ENCODE measurements at regions not wholly inside any gene's neighbourhood (a gene's known extent, or its start where the extent isn't known, plus 50 kb on each side); places are given as distances from the start of the nearest gene placed in this dataset.

DNA sequence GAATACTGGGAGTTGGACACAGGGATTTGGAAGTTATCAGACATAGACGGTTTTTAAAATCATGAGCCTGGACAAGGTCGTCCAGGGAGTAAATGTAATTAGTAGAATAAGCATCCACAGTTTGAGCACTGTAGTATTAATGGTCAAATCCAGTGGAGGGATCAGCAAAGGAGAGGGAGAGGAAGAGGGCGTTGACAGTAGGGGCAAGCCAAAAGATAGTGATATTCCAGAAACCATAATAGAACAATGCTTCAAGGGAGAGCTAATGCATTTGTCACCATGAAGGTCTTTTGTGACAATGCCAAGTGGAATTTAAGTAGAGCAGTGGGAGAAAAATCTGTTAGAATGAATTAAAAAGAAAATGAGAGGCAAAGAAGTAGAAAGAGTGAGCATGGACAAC, 68.9 kb upstream of the SLC5A12 start:
- TF ChIP-seq, protein P1, sequence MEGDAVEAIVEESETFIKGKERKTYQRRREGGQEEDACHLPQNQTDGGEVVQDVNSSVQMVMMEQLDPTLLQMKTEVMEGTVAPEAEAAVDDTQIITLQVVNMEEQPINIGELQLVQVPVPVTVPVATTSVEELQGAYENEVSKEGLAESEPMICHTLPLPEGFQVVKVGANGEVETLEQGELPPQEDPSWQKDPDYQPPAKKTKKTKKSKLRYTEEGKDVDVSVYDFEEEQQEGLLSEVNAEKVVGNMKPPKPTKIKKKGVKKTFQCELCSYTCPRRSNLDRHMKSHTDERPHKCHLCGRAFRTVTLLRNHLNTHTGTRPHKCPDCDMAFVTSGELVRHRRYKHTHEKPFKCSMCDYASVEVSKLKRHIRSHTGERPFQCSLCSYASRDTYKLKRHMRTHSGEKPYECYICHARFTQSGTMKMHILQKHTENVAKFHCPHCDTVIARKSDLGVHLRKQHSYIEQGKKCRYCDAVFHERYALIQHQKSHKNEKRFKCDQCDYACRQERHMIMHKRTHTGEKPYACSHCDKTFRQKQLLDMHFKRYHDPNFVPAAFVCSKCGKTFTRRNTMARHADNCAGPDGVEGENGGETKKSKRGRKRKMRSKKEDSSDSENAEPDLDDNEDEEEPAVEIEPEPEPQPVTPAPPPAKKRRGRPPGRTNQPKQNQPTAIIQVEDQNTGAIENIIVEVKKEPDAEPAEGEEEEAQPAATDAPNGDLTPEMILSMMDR (IDR thresholded peaks at IDR 0.05), result no peak
- TF ChIP-seq POLR2A (IDR thresholded peaks at IDR 0.05) (no peak), EP300 (IDR thresholded peaks at IDR 0.05) (no peak)
